NCI-H748 (cell line): ENCODE measurements at regions not wholly inside any gene's neighbourhood (a gene's known extent, or its start where the extent isn't known, plus 50 kb on each side); places are given as distances from the start of the nearest gene placed in this dataset.

Experiments
- DNase-seq: peaks from one replicate; lab custom pipeline; 2025; ENCODE audit not compliant: unreplicated experiment; lab: John Stamatoyannopoulos, UW

- DNase-seq, result peak; percentile 78
Measured at GRCh38 chr2:176536439-176537133, 267.3 kb downstream of the MTX2 start.

- DNase-seq, result no peak
Measured at GRCh38 chr2:176537932-176538331, 268.7 kb downstream of the MTX2 start.

DNA sequence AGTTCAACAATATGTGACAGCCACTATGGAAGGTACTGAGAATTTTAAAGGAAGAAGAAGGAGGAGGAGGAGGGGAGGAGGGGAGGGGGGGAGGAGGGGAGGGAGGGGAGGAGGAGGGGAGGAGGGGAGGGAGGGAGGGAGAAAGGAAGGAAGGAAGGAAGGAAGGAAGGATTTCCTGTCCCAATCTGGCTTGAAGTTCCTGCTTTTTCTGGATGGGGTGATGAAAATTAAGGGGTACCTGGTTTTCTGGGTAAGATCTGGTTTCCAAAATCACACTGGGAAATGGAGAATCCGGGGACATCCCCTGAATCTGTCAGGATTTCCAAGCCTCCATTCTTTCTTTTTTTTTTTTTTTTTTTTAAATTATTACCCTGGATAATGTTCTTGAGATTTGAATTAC, 271.8 kb downstream of the MTX2 start:
- no peak for DNase-seq

DNA sequence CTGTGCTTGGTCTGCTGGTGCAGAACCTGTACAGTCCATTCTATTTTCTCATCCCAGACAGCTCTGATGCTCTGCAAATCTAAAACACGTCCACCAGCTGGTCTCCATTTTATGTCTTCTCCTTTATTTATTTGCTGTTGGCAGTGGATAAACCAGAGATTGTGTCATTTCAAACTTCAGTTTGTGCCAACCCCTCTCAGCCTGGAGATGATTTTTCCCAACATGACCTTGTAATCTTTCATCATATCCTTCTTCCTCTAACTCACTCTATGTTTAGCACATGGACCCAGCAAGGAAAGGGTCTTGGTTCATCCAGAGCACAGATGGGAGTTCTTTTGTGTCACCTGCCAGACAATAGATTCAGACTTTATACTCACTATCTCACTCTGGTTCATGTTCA, 273.2 kb downstream of the MTX2 start:
- no peak for DNase-seq

DNA sequence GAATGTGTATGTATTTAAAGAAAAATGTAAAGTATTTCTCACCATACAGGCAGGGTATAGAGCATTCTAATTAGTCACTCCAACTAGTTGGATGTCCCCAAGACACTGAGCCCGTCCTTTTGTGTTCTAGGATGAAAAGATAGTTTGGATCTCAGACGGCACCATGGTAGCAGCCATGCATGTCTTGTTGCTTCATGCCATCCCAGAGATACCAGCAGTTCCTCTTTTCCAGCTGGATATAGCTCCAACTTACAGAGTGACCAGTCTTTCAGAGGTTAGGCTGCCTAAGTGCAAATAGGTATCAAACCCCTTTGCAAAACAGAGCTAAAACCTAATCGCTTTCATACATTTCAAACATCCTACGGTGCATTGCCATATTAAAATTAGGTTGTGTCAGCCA, 275.3 kb downstream of the MTX2 start:
- DNase-seq, result no peak

DNA sequence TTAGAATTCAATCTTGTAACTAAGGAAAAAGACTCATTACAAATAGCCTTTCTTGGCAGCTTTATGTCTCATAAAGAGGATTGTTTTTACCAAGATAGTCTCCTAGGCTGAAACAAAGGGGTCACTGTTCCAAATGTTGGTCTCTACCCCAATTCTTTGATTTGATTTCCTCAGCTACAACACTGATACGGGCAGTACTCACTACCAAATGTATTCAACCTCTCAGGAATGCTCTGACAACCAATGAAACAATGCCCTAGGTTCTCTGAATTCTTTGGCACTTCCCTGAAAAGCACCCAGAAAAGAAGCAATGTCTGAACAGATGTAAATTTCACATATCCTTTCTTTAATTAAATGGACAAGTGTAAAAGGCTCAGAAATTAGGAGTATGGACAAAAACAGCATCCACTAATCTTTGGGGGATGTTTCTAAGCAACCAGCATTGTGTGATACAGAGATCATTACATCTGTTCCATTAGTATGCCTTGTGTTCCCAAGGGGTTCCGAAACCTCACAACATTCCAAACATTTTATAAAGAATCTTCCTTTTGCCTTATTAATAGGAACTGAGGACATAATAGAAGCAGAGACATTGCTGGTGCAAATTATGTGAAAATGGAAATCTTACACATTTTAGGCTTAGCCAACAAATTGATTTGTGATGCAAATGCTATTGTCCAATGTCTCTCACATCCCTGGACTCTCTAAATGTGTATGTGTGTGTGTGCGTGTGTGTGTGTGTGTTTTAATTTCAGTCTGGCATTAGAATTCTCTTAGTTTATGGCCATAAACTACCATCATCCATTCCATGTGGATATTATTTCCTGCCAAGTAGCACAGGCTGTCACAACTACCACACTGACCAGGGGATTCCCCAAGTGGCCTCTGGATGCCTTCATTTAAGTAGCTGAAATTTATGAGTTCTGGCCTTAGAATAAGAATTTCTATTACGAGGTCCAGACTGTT, 276.0 kb downstream of the MTX2 start:
- no peak for DNase-seq

DNA sequence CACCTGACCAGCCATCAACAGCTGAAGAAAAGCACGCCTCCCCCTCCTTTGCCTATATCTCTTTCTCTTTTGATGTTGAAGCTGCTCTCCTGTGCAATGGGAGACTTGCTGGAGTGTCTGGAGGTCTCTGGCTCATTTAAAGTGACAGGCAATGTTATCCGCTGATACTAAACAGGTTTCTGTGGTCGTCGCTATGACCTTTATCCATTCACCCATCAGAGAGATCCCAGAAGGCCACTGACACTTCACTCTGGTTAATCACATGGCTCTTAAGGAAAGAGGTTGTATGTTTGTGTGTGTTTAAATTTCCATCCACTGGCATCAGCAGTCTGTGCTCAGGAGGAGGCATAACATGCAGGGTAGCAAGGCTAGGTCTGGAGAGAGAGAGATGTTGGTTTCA, 277.3 kb downstream of the MTX2 start:
- DNase-seq, result no peak

GRCh38 chr2:176552501-176553135, 283.4 kb downstream of the MTX2 start:
- no peak for DNase-seq

DNA sequence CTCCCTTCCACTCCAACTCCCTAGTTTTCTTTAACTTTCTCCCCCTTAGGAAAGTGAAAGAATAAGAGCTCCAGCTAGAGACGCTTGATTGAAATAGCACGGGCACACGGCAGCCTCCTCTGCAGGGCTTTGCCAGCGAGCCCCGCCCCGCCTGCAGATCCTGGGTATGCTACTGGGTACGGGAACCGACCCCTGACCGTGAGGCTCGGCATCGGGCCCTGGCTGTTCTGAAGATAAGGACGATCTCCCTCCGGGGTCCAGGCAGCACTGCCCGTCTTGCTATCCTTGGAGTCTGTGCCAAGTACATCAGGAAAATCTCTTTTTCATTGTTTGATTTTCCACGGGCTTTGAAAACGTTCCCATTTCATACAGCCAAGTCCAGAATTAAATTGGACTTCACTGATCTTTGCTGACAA, 284.5 kb downstream of the MTX2 start:
- peak; percentile 92 for DNase-seq

DNA sequence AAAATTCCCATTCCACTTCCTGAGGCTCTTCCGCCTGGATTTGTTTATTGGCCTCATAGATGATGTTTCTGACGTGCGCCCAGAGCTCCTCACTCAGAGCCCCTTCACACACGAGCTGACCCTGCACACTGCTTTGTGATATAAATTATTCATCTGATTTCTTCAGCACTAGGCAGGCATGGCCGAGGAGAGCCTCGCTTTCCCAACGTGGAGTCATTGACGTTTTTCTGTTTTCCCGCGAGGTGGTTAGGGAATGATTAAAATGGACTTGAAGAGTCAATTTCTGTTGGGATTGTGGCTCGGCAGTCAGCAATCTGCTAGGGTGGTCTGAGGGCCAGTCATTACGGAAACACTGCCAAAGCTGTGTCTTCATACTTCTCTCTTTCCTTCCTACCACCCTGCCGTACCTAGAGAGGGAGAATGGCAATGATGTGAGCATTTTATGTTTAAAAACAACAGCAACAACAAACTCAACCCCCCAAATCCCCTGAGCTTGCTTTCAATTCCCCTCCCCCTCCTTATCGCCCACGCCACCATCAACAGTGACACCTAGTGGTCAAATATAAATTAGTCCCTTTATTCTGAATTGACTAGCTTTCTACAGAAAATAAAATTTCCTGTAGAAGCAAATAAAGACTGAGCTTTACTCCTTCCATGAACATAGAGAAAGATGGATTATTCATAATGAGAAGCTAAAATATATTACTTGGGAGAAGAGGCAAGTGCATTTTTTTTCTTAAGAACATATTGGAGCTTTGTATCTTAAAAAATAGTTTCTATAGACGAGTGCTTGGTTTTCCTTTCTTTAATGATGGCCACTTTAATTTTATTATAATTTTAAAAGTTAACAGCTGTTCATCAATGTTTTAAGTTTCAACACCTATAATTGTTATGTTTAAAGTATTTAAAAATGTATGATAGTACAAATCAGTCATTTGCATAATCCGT, 285.1 kb downstream of the MTX2 start:
- DNase-seq, result peak; percentile 89

- DNase-seq, result no peak
Measured at GRCh38 chr2:176555112-176555511, 285.9 kb downstream of the MTX2 start.

- peak; percentile 65 for DNase-seq
Measured at GRCh38 chr2:176555781-176556180, 286.5 kb downstream of the MTX2 start.

- DNase-seq, result no peak
Measured at GRCh38 chr2:176556373-176556772, 287.1 kb downstream of the MTX2 start.

- no peak for DNase-seq
Measured at GRCh38 chr2:176557821-176558220, 288.6 kb downstream of the MTX2 start.

DNA sequence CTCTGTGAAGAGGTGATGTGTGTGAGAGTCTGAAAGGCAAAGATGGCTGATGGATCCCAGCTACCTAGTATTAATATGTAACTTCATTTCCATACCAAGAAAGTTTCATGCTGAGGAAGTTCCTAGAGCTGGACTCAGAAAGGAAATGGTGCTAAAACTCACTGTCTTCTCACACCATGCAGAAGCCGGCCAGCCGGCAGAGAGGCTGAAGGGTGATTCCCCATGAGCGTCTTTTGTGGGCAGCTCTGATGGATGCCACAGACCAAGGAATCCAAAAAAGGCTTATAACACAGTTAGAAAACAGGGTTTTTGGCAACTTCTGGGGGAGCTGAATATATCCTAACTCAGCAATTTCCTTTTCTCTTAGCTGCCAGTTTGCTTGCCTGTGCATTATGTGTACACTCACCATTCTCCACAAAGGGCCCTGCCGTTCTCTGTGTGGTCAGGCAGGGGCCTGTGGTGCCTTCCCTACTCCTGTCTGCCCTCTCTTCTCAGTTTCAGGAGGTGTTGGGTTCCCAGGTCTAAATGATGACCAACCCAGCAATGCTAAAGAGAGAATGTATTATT, 289.4 kb downstream of the MTX2 start:
- DNase-seq, result no peak

DNA sequence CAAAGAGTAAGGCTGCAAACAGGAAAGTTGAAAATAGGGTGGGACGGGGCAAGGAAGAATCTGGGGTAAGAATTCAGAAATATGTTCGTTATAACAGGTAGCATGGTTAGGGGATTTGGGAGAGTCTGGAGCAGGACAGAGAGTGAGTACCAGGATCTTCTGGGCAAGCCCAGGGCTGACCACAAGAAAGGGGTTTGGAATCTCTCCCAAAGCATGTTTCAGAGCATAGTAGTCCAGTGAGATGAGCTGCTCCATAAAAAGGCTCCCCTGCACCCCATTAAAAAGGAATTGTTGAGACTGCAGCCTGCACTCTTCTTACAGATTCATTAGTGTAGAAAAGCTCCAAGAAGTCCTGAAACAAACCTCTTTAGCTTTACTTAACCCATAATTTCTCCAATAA, 291.1 kb downstream of the MTX2 start:
- DNase-seq, result no peak

- no peak for DNase-seq
Measured at GRCh38 chr2:176561706-176562105, 292.5 kb downstream of the MTX2 start.

- DNase-seq, result no peak
Measured at GRCh38 chr2:176562359-176563078, 293.3 kb downstream of the MTX2 start.

GRCh38 chr2:176565641-176566323, 296.5 kb downstream of the MTX2 start:
- peak; percentile 96 for DNase-seq
